ENCODE measurements at regions not wholly inside any gene's neighbourhood (a gene's known extent, or its start where the extent isn't known, plus 50 kb on each side); places are given as distances from the start of the nearest gene placed in this dataset.

GRCh38 chr3:168470380-168470779, 374.7 kb upstream of the GOLIM4 start:
- H3K36me3 ChIP-seq (replicated peaks in 1 of 2; ENCODE audit: control insufficient read depth in 1 of 2, insufficient read depth in 2 of 2, low read length in 1 of 2): no peaks in the 10 kb centered on the region
- POLR2A ChIA-PET: no interaction called here

GRCh38 chr3:168469436-168469835, 373.7 kb upstream of the GOLIM4 start:
- H3K9me3 ChIP-seq: no peaks in the 10 kb centered on the region
- H3K4me3 ChIP-seq (ENCODE audit: low read depth in 2 of 2, low read length in 1 of 2): no peak overlapping the region
- H3K9me2 ChIP-seq: no peaks in the 10 kb centered on the region
- DNase-seq: no peak
- TF ChIP-seq MAX (IDR thresholded peaks at IDR 0.05; ENCODE audit: low read depth): no peak
- TF ChIP-seq FOXJ3 (CRISPR knock-in tag; IDR thresholded peaks at IDR 0.05): no peak
- TF ChIP-seq RCOR1 (IDR thresholded peaks at IDR 0.05; ENCODE audit: low read length): no peak
- TF ChIP-seq EP300 (IDR thresholded peaks at IDR 0.05; ENCODE audit: borderline replicate concordance in 1 of 2, low read depth in 1 of 2, low read length in 1 of 2): no peak
- no peak for TF ChIP-seq TEAD4 (IDR thresholded peaks at IDR 0.05; ENCODE audit: borderline replicate concordance, insufficient read depth)
- TF ChIP-seq TAF1 (IDR thresholded peaks at IDR 0.05; ENCODE audit: borderline replicate concordance, low read depth, low read length): no peak
- no peak for TF ChIP-seq RFX5 (IDR thresholded peaks at IDR 0.05; ENCODE audit: low read length)
- no peak for TF ChIP-seq GATA2 (CRISPR knock-in tag; IDR thresholded peaks at IDR 0.05)
- ChIA-PET CTCF (interaction anchor here (1.3 to 2.9 kb wide), 9 partner anchors 9 to 378 kb away, joined by 3 to 16 read pairs (median 4); no protein-coding TSS in a partner anchor), POLR2A (interaction anchor here (0.6 kb wide), 1 partner anchor 256 kb away, joined by 3 read pairs; no protein-coding TSS in a partner anchor)
- no peaks in the 10 kb centered on the region for H4K20me1 ChIP-seq (ENCODE audit: insufficient read depth)
- no peak overlapping the region for H3K9ac ChIP-seq
- no peaks in the 10 kb centered on the region for H3K79me2 ChIP-seq (ENCODE audit: insufficient read depth)
- no peaks in the 10 kb centered on the region for H3K27me3 ChIP-seq (ENCODE audit: insufficient read depth)
- no peak overlapping the region for H3K4me2 ChIP-seq
- H3K27ac ChIP-seq (ENCODE audit: low read depth in 2 of 2, low read length in 1 of 2): no peak overlapping the region
- H3F3A ChIP-seq (replicated peaks; ENCODE audit: insufficient read depth): no peaks in the 10 kb centered on the region
- no peaks in the 10 kb centered on the region for H3K4me1 ChIP-seq (ENCODE audit: control insufficient read depth in 1 of 2, insufficient read depth in 2 of 2, low read depth in 1 of 2, low read length in 1 of 2)
- H3K36me3 ChIP-seq (replicated peaks in 1 of 2; ENCODE audit: control insufficient read depth in 1 of 2, insufficient read depth in 2 of 2, low read length in 1 of 2): no peaks in the 10 kb centered on the region
- H2AFZ ChIP-seq (ENCODE audit: low read depth): no peak overlapping the region
- WGBS (ENCODE audit: low lambda C conversion rate): 27% methylated on average over 3 of the region's 3 CpGs

More at GRCh38 chr3:168470380-168470779, 374.7 kb upstream of the GOLIM4 start:
- CTCF ChIA-PET: interaction anchor here (1.3 to 2.9 kb wide), 7 partner anchors 8 to 377 kb away, joined by 3 to 16 read pairs (median 4); no protein-coding TSS in a partner anchor
- Histone ChIP-seq H3K9ac (no peak overlapping the region), H3K79me2 (ENCODE audit: insufficient read depth) (no peaks in the 10 kb centered on the region), H3K4me3 (ENCODE audit: low read depth in 2 of 2, low read length in 1 of 2) (no peak overlapping the region), H3F3A (replicated peaks; ENCODE audit: insufficient read depth) (no peaks in the 10 kb centered on the region), H3K4me1 (ENCODE audit: control insufficient read depth in 1 of 2, insufficient read depth in 2 of 2, low read depth in 1 of 2, low read length in 1 of 2) (no peaks in the 10 kb centered on the region), H4K20me1 (ENCODE audit: insufficient read depth) (no peaks in the 10 kb centered on the region), H3K4me2 (no peak overlapping the region), H3K27ac (ENCODE audit: low read depth in 2 of 2, low read length in 1 of 2) (no peak overlapping the region), H3K9me2 (no peaks in the 10 kb centered on the region), H3K27me3 (ENCODE audit: insufficient read depth) (no peaks in the 10 kb centered on the region), H3K9me3 (no peaks in the 10 kb centered on the region), H2AFZ (ENCODE audit: low read depth) (no peak overlapping the region)
- no peak for DNase-seq
- WGBS (ENCODE audit: low lambda C conversion rate): 52% methylated on average over 4 of the region's 4 CpGs
- no peak for TF ChIP-seq FOSL2 (IDR thresholded peaks at IDR 0.05; ENCODE audit: borderline replicate concordance, low read depth)
- no peak for TF ChIP-seq MXI1 (IDR thresholded peaks at IDR 0.05; ENCODE audit: low read depth, low read length)
- no peak for TF ChIP-seq ELF1 (IDR thresholded peaks at IDR 0.05)
- TF ChIP-seq SIN3A (IDR thresholded peaks at IDR 0.05; ENCODE audit: borderline replicate concordance, low read depth, low read length): no peak
- no peak for TF ChIP-seq RFX5 (IDR thresholded peaks at IDR 0.05; ENCODE audit: low read length)
- no peak for TF ChIP-seq JUND (IDR thresholded peaks at IDR 0.05)
- TF ChIP-seq SMC3 (IDR thresholded peaks at IDR 0.05; ENCODE audit: low read depth, low read length): no peak
- TF ChIP-seq USF2 (IDR thresholded peaks at IDR 0.05; ENCODE audit: borderline replicate concordance, low read depth, low read length): no peak
- no peak for TF ChIP-seq YY1 (IDR thresholded peaks at IDR 0.05; ENCODE audit: low read depth)
- no peak for TF ChIP-seq ZBTB33 (IDR thresholded peaks at IDR 0.05; ENCODE audit: borderline replicate concordance, low read depth)
- TF ChIP-seq CHD2 (IDR thresholded peaks at IDR 0.05; ENCODE audit: low read length, partially characterized antibody): no peak

Measured in SK-N-SH (cell line).